ENCODE measurements at regions not wholly inside any gene's neighbourhood (a gene's known extent, or its start where the extent isn't known, plus 50 kb on each side); places are given as distances from the start of the nearest gene placed in this dataset.

DNA sequence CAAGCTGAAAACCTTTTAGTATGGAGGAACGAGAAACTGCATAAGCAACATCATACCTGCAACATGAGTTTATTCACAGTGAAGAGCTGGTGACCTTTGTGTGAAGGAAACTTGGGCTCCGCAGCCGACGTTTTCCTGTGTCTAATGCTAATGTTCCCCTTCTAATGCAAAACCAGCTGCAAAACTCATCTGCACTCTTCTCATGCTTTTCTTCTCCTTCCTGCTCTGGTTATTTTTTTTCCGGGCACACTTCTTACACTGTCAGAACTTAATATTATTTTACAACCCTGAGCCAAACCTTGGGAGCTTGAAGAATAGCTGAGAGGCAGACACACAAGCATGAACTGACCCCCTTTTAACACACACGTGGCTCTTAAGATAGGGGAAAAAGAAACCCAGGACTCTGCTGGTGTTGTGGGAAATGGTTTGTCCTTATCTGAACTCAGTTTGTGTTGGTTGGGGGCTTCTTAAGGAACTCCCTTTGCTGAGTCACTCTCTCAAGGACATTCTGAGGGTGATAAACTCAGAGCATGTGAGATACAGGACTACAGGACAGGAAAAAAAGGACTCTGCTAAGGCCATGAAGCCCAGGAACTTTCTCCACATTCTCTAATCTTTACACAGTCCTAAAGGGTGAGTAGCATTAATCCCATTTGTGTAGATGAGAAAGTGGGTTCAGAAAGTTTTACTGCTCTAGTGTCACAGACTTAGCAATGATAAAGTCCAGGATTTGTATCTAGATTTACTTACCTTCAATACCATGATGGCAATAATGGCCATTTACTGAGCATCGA, 439.3 kb upstream of the TRIB2 start:
- DNase-seq (ENCODE audit: insufficient read length): no peak
- TF ChIP-seq POLR2A (IDR thresholded peaks at IDR 0.05; ENCODE audit: low read depth, low read length) (no peak), TAF1 (IDR thresholded peaks at IDR 0.05; ENCODE audit: borderline replicate concordance, low read depth, low read length) (no peak), POLR2AphosphoS5 (IDR thresholded peaks at IDR 0.05; ENCODE audit: low read depth, low read length) (no peak)
- FAIRE-seq: no peak

DNA sequence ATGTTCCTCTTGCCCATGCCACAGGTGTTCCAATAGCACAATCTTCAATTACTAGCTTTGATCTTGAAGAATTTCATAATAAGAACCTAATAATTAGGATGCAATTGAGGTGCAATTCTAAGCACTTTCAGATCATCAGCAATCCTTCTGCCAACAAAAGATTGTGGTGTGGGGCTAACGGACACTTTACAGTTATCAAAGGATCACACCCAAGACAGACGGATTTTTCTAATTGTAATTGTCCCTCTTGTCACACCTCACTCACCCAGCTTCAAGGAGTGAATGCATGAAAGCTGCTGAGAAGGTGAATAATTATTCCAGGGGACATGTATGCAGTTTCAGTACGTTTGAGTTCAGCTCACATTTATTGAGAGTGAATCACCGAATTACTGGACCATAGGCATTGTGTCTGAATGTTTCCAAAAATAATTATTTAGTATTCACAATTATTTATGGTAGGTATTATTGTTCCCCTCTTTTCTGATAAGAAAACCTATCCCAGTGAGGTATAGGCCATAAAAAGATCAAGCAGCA, 438.5 kb upstream of the TRIB2 start:
- TF ChIP-seq POLR2AphosphoS5 (IDR thresholded peaks at IDR 0.05; ENCODE audit: low read depth, low read length) (no peak), POLR2A (IDR thresholded peaks at IDR 0.05; ENCODE audit: low read depth, low read length) (no peak), TAF1 (IDR thresholded peaks at IDR 0.05; ENCODE audit: borderline replicate concordance, low read depth, low read length) (no peak)

DNA sequence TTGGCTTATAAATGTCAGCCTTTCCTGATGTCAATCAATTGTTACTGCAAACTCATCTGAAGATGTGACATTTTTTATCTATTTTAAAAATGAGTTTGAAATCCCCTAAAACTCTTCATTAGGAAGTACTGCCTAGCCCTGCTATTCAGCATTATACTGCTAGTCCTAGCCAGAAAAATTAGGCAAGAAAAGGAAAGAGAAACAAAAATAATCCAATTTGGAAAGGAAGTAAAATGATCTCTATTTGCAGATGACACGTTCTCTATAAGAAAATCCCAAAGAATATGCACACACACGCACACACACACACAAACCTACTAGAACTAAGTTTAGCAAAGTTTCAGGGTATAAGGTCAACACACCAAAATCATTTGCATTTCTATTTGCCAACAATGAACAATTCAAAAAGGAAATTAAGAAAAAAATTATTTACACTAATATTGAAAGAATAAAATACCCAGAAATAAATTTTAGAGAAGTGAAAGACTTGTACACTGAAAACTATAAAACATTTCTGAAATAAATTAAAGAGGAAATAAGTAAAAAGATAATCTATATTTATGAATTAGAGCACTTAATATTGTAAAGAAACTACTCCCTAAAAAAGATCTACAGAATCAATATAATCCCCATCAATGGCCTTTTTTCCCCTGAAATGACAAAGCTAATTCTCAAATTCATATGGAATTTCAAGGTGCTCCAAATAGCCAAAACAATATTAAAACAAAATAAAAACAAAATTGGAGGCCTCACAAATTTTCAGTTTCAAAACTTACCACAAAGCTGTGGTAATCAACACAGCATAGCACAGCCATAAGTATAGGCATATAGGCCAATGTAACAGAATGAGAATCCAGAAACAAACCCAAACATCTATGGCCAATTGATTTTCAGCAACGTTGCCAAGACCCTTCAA, 433.7 kb upstream of the TRIB2 start:
- no peak for TF ChIP-seq POLR2AphosphoS5 (IDR thresholded peaks at IDR 0.05; ENCODE audit: low read depth, low read length)
- no peak for TF ChIP-seq POLR2A (IDR thresholded peaks at IDR 0.05; ENCODE audit: low read depth, low read length)
- no peak for TF ChIP-seq TAF1 (IDR thresholded peaks at IDR 0.05; ENCODE audit: borderline replicate concordance, low read depth, low read length)
- DNase-seq (ENCODE audit: insufficient read length) (no peak), FAIRE-seq (no peak)

More for the DNA sequence above, 438.5 kb upstream of the TRIB2 start:
- DNase-seq (ENCODE audit: insufficient read length) (no peak), FAIRE-seq (no peak)

DNA sequence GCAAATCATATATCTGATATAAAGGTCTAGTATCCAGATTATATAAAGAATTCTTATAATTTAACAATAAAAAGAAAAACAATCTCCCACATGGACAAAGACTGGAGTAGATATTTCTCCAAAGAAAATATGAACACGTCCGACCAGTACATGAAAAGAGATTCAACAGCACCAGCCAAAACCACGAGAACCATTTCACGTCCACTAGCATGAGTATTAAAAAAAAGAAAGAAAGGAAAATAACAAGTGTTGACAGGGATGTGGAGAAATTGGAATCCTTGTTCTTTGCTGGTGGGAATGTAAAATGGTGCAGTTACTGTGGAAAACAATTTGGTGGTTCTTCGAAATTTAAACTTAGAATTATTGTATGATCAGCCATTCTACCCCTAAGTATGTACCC, 432.7 kb upstream of the TRIB2 start:
- DNase-seq (ENCODE audit: insufficient read length): no peak
- FAIRE-seq: no peak
- no peak for TF ChIP-seq POLR2AphosphoS5 (IDR thresholded peaks at IDR 0.05; ENCODE audit: low read depth, low read length)
- no peak for TF ChIP-seq TAF1 (IDR thresholded peaks at IDR 0.05; ENCODE audit: borderline replicate concordance, low read depth, low read length)
- no peak for TF ChIP-seq POLR2A (IDR thresholded peaks at IDR 0.05; ENCODE audit: low read depth, low read length)

DNA sequence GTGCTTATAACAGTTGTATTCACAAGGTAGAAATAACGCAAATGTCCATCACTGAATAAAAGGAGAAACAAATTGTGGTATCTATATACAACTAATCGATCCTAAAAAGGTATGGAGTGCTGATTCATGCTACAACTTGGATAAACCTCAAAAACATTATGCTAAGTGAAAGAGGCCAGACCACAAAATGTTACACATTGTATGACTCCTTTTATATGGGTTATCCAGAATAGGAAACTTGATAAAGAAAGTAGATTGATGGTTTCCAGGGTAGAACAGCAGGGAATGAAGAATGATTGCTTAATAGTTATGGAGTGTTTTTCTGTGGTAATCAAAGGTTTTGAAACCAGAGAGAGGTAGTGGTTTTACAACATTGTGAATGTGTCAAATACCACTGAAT, 432.2 kb upstream of the TRIB2 start:
- DNase-seq (ENCODE audit: insufficient read length) (no peak), FAIRE-seq (no peak)
- TF ChIP-seq POLR2A (IDR thresholded peaks at IDR 0.05; ENCODE audit: low read depth, low read length): no peak
- no peak for TF ChIP-seq TAF1 (IDR thresholded peaks at IDR 0.05; ENCODE audit: borderline replicate concordance, low read depth, low read length)
- TF ChIP-seq POLR2AphosphoS5 (IDR thresholded peaks at IDR 0.05; ENCODE audit: low read depth, low read length): no peak

DNA sequence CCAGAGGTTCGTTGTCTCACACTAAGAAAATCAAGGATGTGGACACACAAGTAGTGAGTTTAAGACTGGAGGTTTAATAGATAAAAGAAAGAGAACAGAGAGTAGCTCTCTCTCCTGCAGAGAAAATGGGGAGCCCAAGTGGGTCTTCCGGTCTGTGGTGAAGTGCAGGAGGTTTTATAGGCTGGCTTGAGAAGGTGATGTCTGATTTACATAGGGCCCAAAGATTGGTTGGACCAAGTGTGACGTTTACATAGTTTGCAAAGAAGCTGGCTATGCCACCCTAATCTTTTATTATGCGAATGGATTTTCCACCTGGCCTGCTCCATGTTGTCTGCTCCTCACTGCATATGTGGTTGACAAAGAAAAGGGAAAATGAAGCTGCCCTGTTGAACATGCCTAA, 430.4 kb upstream of the TRIB2 start:
- TF ChIP-seq TAF1 (IDR thresholded peaks at IDR 0.05; ENCODE audit: borderline replicate concordance, low read depth, low read length) (no peak), POLR2A (IDR thresholded peaks at IDR 0.05; ENCODE audit: low read depth, low read length) (no peak), POLR2AphosphoS5 (IDR thresholded peaks at IDR 0.05; ENCODE audit: low read depth, low read length) (no peak)
- DNase-seq (ENCODE audit: insufficient read length): no peak
- FAIRE-seq: no peak

DNA sequence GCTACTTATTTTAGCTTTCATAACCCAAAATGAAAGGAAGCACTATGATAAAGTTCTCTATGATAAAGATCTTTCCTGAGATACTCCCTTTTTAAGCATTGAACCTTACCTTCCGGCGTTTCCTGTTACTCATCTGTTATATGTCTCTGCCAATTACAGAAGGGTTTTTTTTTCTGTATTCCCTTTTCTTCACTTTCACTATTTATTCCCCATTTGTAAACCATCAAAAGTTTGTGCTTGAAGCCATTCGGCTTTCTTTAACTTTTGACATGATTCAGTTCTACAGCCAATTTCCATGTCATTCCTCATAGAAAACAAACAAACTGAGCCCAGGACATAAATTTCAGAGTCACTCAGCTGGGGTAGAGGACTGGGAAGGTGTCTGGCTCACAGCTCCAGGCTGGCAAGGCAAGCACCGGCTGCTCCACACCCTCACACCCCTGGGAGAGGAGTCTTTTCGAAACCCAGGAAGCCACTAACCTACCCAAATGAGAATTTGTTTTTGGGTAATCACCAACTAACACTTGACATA, 429.4 kb upstream of the TRIB2 start:
- TF ChIP-seq TAF1 (IDR thresholded peaks at IDR 0.05; ENCODE audit: borderline replicate concordance, low read depth, low read length) (no peak), POLR2A (IDR thresholded peaks at IDR 0.05; ENCODE audit: low read depth, low read length) (no peak), POLR2AphosphoS5 (IDR thresholded peaks at IDR 0.05; ENCODE audit: low read depth, low read length) (no peak)
- FAIRE-seq (no peak), DNase-seq (ENCODE audit: insufficient read length) (no peak)

DNA sequence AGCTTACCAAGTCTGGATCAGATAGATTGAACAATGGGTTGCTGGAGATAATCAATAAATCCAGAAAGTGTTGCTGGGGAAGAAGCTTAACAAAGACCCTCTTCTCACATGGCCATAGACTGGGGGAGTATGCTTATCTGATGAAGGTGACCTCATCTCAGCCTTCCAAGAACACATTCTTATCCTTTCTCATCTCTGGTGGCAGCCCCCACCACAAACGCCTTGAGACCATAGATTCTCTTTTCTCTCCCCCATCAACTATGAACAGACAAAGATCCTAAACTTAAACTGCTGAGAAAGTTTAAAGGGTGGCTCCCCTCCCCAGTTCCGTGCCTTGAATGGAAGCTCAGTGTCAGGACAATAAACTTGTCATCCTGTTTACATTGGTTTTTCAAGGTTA, 428.7 kb upstream of the TRIB2 start:
- DNase-seq (ENCODE audit: insufficient read length) (no peak), FAIRE-seq (no peak)
- TF ChIP-seq POLR2A (IDR thresholded peaks at IDR 0.05; ENCODE audit: low read depth, low read length) (no peak), TAF1 (IDR thresholded peaks at IDR 0.05; ENCODE audit: borderline replicate concordance, low read depth, low read length) (no peak), POLR2AphosphoS5 (IDR thresholded peaks at IDR 0.05; ENCODE audit: low read depth, low read length) (no peak)

DNA sequence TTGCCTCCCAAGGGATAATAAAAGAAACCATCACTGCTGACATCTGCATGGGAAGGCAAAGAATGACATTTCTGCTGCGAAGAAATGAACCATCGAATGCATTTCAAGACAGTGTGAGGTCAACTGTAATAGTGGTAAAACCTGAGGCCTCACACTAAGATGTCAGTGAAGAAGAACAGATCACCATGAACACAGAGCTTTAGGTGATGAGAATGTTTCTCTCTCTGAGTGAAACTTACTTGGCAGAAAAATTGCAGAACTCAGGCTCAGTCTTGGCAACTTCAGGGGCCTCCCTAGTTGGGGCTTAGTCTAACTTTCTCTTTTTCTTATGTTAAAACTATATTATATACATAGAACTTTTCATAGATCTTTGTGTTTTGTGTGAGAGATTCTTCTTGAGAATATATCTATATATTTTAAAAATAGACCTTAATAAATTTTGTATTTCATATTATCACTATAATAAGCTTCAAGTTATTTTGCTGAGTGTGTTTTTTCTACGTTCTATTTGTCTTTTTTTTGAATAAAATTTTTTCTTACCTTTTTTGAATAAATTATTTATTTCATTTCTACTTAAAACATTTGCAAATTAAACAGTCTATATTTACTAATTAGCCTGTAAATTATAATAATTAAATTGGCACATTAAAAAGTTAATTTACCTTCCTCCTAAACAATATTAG, 427.5 kb upstream of the TRIB2 start:
- DNase-seq (ENCODE audit: insufficient read length) (no peak), FAIRE-seq (no peak)
- no peak for TF ChIP-seq TAF1 (IDR thresholded peaks at IDR 0.05; ENCODE audit: borderline replicate concordance, low read depth, low read length)
- TF ChIP-seq POLR2AphosphoS5 (IDR thresholded peaks at IDR 0.05; ENCODE audit: low read depth, low read length): no peak

DNA sequence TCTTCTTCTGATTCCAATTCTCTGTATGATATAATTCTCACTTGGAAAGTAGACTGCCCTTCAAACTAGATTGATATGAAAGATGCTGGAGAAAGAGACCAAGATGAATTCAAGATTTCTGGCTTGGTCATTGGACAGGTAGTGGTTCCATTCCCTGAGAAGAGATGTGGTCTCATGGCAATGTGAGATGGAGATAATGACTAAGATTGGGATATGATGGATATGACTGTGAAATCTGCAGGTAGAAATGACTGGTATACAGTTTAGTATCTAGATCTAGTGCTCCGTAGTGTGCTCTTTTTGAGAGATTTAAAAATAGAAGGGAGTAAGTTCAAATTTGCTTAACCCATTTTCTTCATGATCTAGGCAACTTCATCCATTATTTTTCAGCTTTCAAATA, 425.4 kb upstream of the TRIB2 start:
- FAIRE-seq (no peak), DNase-seq (ENCODE audit: insufficient read length) (no peak)
- no peak for TF ChIP-seq POLR2A (IDR thresholded peaks at IDR 0.05; ENCODE audit: low read depth, low read length)
- no peak for TF ChIP-seq TAF1 (IDR thresholded peaks at IDR 0.05; ENCODE audit: borderline replicate concordance, low read depth, low read length)
- TF ChIP-seq POLR2AphosphoS5 (IDR thresholded peaks at IDR 0.05; ENCODE audit: low read depth, low read length): no peak

DNA sequence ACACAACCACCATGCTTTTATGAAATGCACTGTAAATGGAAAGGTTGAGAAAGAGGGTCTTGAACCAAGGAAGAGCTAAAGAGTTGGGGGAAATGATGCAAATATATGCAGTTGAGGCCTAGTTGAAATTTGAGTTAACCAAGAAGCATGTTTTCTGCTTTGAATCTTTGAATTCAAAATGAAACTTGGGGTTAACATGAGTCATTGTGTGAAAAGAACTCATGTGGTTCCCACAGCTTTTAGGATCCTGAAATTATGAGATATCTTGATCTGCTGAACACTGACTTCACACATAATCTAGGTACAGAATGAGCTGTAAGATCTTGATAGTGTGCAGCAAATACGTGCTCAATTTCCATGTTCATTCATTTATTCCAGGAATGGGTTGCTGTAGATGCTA, 422.9 kb upstream of the TRIB2 start:
- TF ChIP-seq TAF1 (IDR thresholded peaks at IDR 0.05; ENCODE audit: borderline replicate concordance, low read depth, low read length) (no peak), POLR2AphosphoS5 (IDR thresholded peaks at IDR 0.05; ENCODE audit: low read depth, low read length) (no peak), POLR2A (IDR thresholded peaks at IDR 0.05; ENCODE audit: low read depth, low read length) (no peak)
- FAIRE-seq: peak; percentile 72

More for the DNA sequence above, 422.9 kb upstream of the TRIB2 start:
- no peak for DNase-seq (ENCODE audit: insufficient read length)
